ENCODE measurements at regions not wholly inside any gene's neighbourhood (a gene's known extent, or its start where the extent isn't known, plus 50 kb on each side); places are given as distances from the start of the nearest gene placed in this dataset.

DNA sequence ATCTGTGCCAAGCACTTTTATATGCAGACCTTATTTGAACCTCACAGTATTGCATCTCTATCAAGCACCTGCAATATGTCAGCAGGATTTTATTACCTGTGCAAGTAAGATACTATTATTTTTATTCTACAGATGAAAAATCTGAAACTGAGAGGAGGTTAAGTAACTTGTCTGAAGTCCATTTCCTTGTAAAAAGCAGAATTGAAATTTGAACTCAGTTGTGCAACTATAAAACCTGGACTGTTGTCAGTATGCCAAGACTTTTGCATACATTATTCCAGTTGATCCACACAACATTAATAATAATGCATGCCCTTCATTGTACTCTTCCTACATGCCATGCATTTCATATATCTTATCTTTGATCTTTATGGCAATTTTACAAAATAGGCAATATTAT lies 82.2 kb upstream of the BRINP1 start:
- dilution Hi-C loops (cut with MboI; ENCODE audit: extremely low pct_ligation_motif_present, low sequenced_read_pairs) (no loop called here), intact Hi-C loops (cut with micrococcal nuclease) (no loop called here)
- Histone ChIP-seq H3K79me2 (ENCODE audit: control insufficient read depth, insufficient read depth, low read length) (no peaks in the 10 kb centered on the region), H3K27me3 (ENCODE audit: control insufficient read depth in 2 of 2, insufficient read depth in 2 of 2, low read length in 2 of 2) (no peaks in the 10 kb centered on the region), H3K9me3 (replicated peaks; ENCODE audit: control insufficient read depth, insufficient read depth, low read length) (no peaks in the 10 kb centered on the region), H4K20me1 (replicated peaks; ENCODE audit: control insufficient read depth, extremely low read depth, insufficient read depth, low read length) (no peaks in the 10 kb centered on the region), H3K36me3 (ENCODE audit: control insufficient read depth in 2 of 2, extremely low read depth in 1 of 2, insufficient read depth in 2 of 2, low read length in 2 of 2) (no peaks in the 10 kb centered on the region), H3K4me3 (replicated peaks in 1 of 3; ENCODE audit: insufficient read depth in 1 of 3, low read depth in 1 of 3, low read length in 3 of 3) (no peak overlapping the region), H3K9ac (replicated peaks; ENCODE audit: extremely low read depth, insufficient read depth, low read length) (no peak overlapping the region), H2AFZ (ENCODE audit: low read depth, low read length) (no peak overlapping the region), H3K9me1 (replicated peaks; ENCODE audit: control insufficient read depth, extremely low read depth, insufficient read depth, low read length) (no peaks in the 10 kb centered on the region), H3K4me1 (ENCODE audit: control insufficient read depth, extremely low read depth, insufficient read depth, low read length) (no peaks in the 10 kb centered on the region), H3K27ac (ENCODE audit: insufficient read depth, low read depth, low read length) (no peak overlapping the region), H3K4me2 (ENCODE audit: insufficient read depth, low read length) (no peak overlapping the region)
- ChIA-PET POLR2A (no interaction called here), CTCF (no interaction called here)
- TF ChIP-seq MYC (IDR thresholded peaks at IDR 0.05; ENCODE audit: low read depth, low read length) (no peak), JUN (IDR thresholded peaks at IDR 0.05; ENCODE audit: borderline replicate concordance, insufficient read depth, insufficient read length, low read depth) (no peak), GATA2 (IDR thresholded peaks at IDR 0.05; ENCODE audit: insufficient read depth, insufficient read length, low read depth, low read length) (no peak), POLR2AphosphoS5 (IDR thresholded peaks at IDR 0.05; ENCODE audit: insufficient read depth, low read depth, low read length) (no peak), EZH2 (IDR thresholded peaks at IDR 0.05; ENCODE audit: borderline replicate concordance, low read depth, low read length, severe bottlenecking) (no peak), POLR2A (IDR thresholded peaks at IDR 0.05; ENCODE audit: low read depth, low read length) (no peak), FOS (IDR thresholded peaks at IDR 0.05; ENCODE audit: borderline replicate concordance, insufficient read depth, low read length) (no peak)
- TF ChIP-seq, protein P1, sequence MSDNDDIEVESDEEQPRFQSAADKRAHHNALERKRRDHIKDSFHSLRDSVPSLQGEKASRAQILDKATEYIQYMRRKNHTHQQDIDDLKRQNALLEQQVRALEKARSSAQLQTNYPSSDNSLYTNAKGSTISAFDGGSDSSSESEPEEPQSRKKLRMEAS (IDR thresholded peaks at IDR 0.05; ENCODE audit: insufficient read depth, insufficient read length) = no peak
- TF ChIP-seq, protein P2, sequence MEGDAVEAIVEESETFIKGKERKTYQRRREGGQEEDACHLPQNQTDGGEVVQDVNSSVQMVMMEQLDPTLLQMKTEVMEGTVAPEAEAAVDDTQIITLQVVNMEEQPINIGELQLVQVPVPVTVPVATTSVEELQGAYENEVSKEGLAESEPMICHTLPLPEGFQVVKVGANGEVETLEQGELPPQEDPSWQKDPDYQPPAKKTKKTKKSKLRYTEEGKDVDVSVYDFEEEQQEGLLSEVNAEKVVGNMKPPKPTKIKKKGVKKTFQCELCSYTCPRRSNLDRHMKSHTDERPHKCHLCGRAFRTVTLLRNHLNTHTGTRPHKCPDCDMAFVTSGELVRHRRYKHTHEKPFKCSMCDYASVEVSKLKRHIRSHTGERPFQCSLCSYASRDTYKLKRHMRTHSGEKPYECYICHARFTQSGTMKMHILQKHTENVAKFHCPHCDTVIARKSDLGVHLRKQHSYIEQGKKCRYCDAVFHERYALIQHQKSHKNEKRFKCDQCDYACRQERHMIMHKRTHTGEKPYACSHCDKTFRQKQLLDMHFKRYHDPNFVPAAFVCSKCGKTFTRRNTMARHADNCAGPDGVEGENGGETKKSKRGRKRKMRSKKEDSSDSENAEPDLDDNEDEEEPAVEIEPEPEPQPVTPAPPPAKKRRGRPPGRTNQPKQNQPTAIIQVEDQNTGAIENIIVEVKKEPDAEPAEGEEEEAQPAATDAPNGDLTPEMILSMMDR (IDR thresholded peaks at IDR 0.05; ENCODE audit: extremely low read depth in 1 of 2, insufficient read depth in 1 of 2, low read depth in 1 of 2, low read length in 2 of 2) = no peak
- DNase-seq (ENCODE audit: low read depth, low spot score) = no peak
- FAIRE-seq = no peak
- no TSS peak for BruUV-seq (replicated peaks)

Data from endothelial cell of umbilical vein (primary cell).